Parathyroid adenoma (tissue), 2 donors: ENCODE measurements at regions not wholly inside any gene's neighbourhood (a gene's known extent, or its start where the extent isn't known, plus 50 kb on each side); places are given as distances from the start of the nearest gene placed in this dataset.

Experiments
- H2AFZ ChIP-seq: fragments of 300-600 bp; sonication (generic); one replicate; pipeline ENCODE4 v1.7.0; 2017; ENCODE audit warnings: antibody characterized with exemption, mild to moderate bottlenecking
- H3K27ac ChIP-seq: fragments of 300-600 bp; sonication (generic); one replicate; pipeline ENCODE4 v1.7.0; 2017
- H3K27me3 ChIP-seq: fragments of 300-600 bp; sonication (generic); one replicate; pipeline ENCODE4 v1.7.0; 2017; ENCODE audit warnings: low read length; ENCODE audit not compliant: control insufficient read depth, insufficient read depth
- H3K36me3 ChIP-seq: fragments of 300-600 bp; sonication (generic); one replicate; pipeline ENCODE4 v1.7.0; 2017; ENCODE audit warnings: low read length; ENCODE audit not compliant: control insufficient read depth, insufficient read depth
- H3K4me1 ChIP-seq: fragments of 300-600 bp; sonication (generic); one replicate; pipeline ENCODE4 v1.7.0; 2017; ENCODE audit warnings: control low read depth
- H3K4me2 ChIP-seq: fragments of 300-600 bp; sonication (generic); one replicate; pipeline ENCODE4 v1.7.0; 2017; ENCODE audit warnings: low read length
- H3K4me3 ChIP-seq: fragments of 300-600 bp; sonication (generic); one replicate; pipeline ENCODE4 v1.7.0; 2017; ENCODE audit warnings: low read depth, low read length
- H3K79me2 ChIP-seq: fragments of 300-600 bp; sonication (generic); one replicate; pipeline ENCODE4 v1.7.0; 2017; ENCODE audit warnings: control low read depth
- H3K9ac ChIP-seq: fragments of 300-600 bp; sonication (generic); one replicate; pipeline ENCODE4 v1.7.0; 2017; ENCODE audit warnings: mild to moderate bottlenecking
- H3K9me3 ChIP-seq: fragments of 300-600 bp; sonication (generic); one replicate; pipeline ENCODE4 v1.7.0; 2017; ENCODE audit warnings: low read length; ENCODE audit not compliant: control insufficient read depth
- TF ChIP-seq, protein P1 (sequence below): fragments of 300-600 bp; sonication (generic); IDR thresholded peaks from one replicate; pipeline ENCODE4 v1.7.0; 2017; ENCODE audit warnings: antibody characterized with exemption, mild to moderate bottlenecking
- donor health status: primary hyperparathyroidism.

DNA sequence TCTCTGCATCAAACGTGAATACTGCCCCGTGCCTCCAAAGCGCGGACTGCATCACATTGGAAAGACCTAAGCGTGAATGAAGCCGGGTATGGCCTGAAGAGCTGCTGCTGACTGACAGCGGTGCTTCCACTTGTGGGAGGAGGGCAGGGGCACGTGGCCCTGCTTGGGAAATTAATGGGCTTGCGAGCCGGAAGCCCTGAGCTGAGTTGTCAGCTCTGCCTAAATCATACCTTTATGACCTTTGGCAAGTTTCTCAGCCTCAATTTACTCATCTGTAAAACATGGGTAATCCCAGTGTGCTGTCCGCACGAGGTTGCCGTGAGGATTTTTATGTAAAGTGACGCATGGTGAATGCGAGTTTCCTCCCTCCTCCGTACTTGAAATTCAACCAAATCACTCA, 67.0 kb upstream of the FOXQ1 start:
- Histone ChIP-seq H3K4me3 (no peak overlapping the region), H3K79me2 (no peaks in the 10 kb centered on the region), H3K9me3 (no peaks in the 10 kb centered on the region), H3K27me3 (no peaks in the 10 kb centered on the region), H3K27ac (no peak overlapping the region), H3K36me3 (no peaks in the 10 kb centered on the region), H3K4me1 (no peaks in the 10 kb centered on the region), H3K4me2 (no peak overlapping the region), H3K9ac (no peak overlapping the region), H2AFZ (no peak overlapping the region)
- TF ChIP-seq, protein P1, sequence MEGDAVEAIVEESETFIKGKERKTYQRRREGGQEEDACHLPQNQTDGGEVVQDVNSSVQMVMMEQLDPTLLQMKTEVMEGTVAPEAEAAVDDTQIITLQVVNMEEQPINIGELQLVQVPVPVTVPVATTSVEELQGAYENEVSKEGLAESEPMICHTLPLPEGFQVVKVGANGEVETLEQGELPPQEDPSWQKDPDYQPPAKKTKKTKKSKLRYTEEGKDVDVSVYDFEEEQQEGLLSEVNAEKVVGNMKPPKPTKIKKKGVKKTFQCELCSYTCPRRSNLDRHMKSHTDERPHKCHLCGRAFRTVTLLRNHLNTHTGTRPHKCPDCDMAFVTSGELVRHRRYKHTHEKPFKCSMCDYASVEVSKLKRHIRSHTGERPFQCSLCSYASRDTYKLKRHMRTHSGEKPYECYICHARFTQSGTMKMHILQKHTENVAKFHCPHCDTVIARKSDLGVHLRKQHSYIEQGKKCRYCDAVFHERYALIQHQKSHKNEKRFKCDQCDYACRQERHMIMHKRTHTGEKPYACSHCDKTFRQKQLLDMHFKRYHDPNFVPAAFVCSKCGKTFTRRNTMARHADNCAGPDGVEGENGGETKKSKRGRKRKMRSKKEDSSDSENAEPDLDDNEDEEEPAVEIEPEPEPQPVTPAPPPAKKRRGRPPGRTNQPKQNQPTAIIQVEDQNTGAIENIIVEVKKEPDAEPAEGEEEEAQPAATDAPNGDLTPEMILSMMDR: no peak

GRCh38 chr6:1244278-1244677, 67.6 kb upstream of the FOXQ1 start:
- Histone ChIP-seq H3K9ac (no peak overlapping the region), H3K27me3 (no peaks in the 10 kb centered on the region), H3K9me3 (no peaks in the 10 kb centered on the region), H3K4me1 (no peaks in the 10 kb centered on the region), H3K4me3 (no peak overlapping the region), H3K4me2 (no peak overlapping the region), H2AFZ (no peak overlapping the region), H3K36me3 (no peaks in the 10 kb centered on the region), H3K27ac (no peak overlapping the region), H3K79me2 (no peaks in the 10 kb centered on the region)
- TF ChIP-seq, protein P1: no peak

DNA sequence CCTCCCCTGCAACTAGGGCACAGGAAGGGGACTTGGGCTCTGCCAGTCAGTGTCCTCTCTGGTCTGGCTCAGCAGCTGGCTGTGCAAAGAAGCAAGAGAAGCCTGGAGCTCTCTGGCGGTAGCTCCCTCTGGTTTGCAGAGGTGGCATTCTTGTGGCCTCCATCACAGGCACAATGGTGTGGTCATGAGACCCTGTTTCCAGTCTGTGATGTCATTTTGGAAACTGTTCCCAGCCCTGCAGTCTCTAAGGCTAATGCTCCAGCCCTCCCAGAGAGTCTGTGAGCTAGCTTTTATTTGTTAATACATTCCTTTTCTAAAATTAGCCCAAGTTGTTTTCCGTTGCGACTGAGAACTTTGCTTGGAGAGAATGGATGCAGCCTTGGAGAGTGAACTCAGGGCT, 69.5 kb upstream of the FOXQ1 start:
- Histone ChIP-seq H3K4me2 (no peak overlapping the region), H3K9ac (no peak overlapping the region), H3K27me3 (no peaks in the 10 kb centered on the region), H3K27ac (no peak overlapping the region), H3K4me1 (no peaks in the 10 kb centered on the region), H2AFZ (no peak overlapping the region), H3K4me3 (no peak overlapping the region), H3K36me3 (no peaks in the 10 kb centered on the region), H3K79me2 (no peaks in the 10 kb centered on the region), H3K9me3 (no peaks in the 10 kb centered on the region)
- TF ChIP-seq, protein P1: no peak

DNA sequence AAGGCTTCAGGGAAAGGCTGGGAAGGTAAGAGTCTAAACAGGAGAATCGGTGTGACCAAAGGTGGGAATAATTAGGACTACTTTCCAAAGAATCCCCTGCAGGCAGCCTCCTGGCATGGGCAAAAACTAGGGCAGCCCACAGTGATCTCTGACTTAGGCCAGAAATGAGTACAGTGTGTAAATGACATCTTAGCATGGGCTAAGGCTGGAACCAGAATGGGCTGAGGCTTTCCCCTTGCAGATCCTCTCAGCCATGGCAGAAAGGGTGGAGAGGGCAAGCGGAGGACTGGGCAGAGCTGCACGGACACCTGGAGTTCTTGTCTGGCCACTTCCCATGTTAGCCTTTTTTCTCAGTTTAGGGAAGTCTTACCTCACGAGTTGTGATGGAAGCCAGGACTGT, 69.9 kb upstream of the FOXQ1 start:
- Histone ChIP-seq H3K9me3 (no peaks in the 10 kb centered on the region), H3K36me3 (no peaks in the 10 kb centered on the region), H3K4me3 (no peak overlapping the region), H3K27me3 (no peaks in the 10 kb centered on the region), H3K4me2 (no peak overlapping the region), H3K27ac (no peak overlapping the region), H2AFZ (no peak overlapping the region), H3K9ac (no peak overlapping the region), H3K4me1 (no peaks in the 10 kb centered on the region), H3K79me2 (no peaks in the 10 kb centered on the region)
- TF ChIP-seq, protein P1: no peak

- Histone ChIP-seq H3K27ac (no peak overlapping the region), H3K9me3 (no peaks in the 10 kb centered on the region)
- TF ChIP-seq, protein P1: no peak
These were observed 71.1 kb upstream of the FOXQ1 start for GRCh38 chr6:1240766-1241318.

More at GRCh38 chr6:1240766-1241318, 71.1 kb upstream of the FOXQ1 start:
- no peaks in the 10 kb centered on the region for H3K36me3 ChIP-seq
- no peaks in the 10 kb centered on the region for H3K27me3 ChIP-seq
- H3K4me2 ChIP-seq: no peak overlapping the region
- no peak overlapping the region for H2AFZ ChIP-seq
- H3K79me2 ChIP-seq: no peaks in the 10 kb centered on the region
- no peak overlapping the region for H3K9ac ChIP-seq
- H3K4me3 ChIP-seq: no peak overlapping the region
- no peaks in the 10 kb centered on the region for H3K4me1 ChIP-seq
